GM19467 (cell line): ENCODE measurements at regions not wholly inside any gene's neighbourhood (a gene's known extent, or its start where the extent isn't known, plus 50 kb on each side); places are given as distances from the start of the nearest gene placed in this dataset.

ENCODE experiments used
- ATAC-seq: cut with Tn5 transposase; IDR thresholded peaks from one replicate; pipeline ENCODE4 v1.9.1; 2021; ENCODE audit warnings: mild to moderate bottlenecking, moderate library complexity; ENCODE audit not compliant: unreplicated experiment

- ATAC-seq = no peak
Measured at GRCh38 chr3:104578558-104578957, 788.2 kb upstream of the ALCAM start.

- ATAC-seq = no peak
Measured at GRCh38 chr3:104582092-104582491, 784.6 kb upstream of the ALCAM start.

- no peak for ATAC-seq
Measured at GRCh38 chr3:104584682-104585081, 782.0 kb upstream of the ALCAM start.

- no peak for ATAC-seq
Measured at GRCh38 chr3:104586344-104586743, 780.4 kb upstream of the ALCAM start.

GRCh38 chr3:104588442-104588841 is 778.3 kb upstream of the ALCAM start:
- no peak for ATAC-seq

GRCh38 chr3:104591776-104592175 is 774.9 kb upstream of the ALCAM start:
- ATAC-seq = no peak

GRCh38 chr3:104594491-104594890 is 772.2 kb upstream of the ALCAM start:
- ATAC-seq = no peak

- no peak for ATAC-seq
Measured at GRCh38 chr3:104596054-104596453, 770.7 kb upstream of the ALCAM start.

- ATAC-seq = peak; percentile 91
Measured at GRCh38 chr3:104596551-104596950, 770.2 kb upstream of the ALCAM start.

- ATAC-seq = no peak
Measured at GRCh38 chr3:104598848-104599511, 767.7 kb upstream of the ALCAM start.

- ATAC-seq = no peak
Measured at GRCh38 chr3:104604326-104605010, 762.2 kb upstream of the ALCAM start.

GRCh38 chr3:104606812-104607211 is 759.9 kb upstream of the ALCAM start:
- ATAC-seq = no peak

GRCh38 chr3:104610730-104611652 is 755.7 kb upstream of the ALCAM start:
- ATAC-seq = no peak

GRCh38 chr3:104612218-104612617 is 754.5 kb upstream of the ALCAM start:
- ATAC-seq = no peak

- ATAC-seq = no peak
Measured at GRCh38 chr3:104614564-104614963, 752.1 kb upstream of the ALCAM start.

GRCh38 chr3:104628185-104628789 is 738.4 kb upstream of the ALCAM start:
- peak; percentile 71 for ATAC-seq

GRCh38 chr3:104629038-104629437 is 737.7 kb upstream of the ALCAM start:
- no peak for ATAC-seq

- ATAC-seq = no peak
Measured at GRCh38 chr3:104631254-104631653, 735.5 kb upstream of the ALCAM start.

GRCh38 chr3:104632521-104632920 is 734.2 kb upstream of the ALCAM start:
- no peak for ATAC-seq

GRCh38 chr3:104632947-104633346 is 733.8 kb upstream of the ALCAM start:
- ATAC-seq = no peak
